ENCODE measurements at regions not wholly inside any gene's neighbourhood (a gene's known extent, or its start where the extent isn't known, plus 50 kb on each side); places are given as distances from the start of the nearest gene placed in this dataset.

DNA sequence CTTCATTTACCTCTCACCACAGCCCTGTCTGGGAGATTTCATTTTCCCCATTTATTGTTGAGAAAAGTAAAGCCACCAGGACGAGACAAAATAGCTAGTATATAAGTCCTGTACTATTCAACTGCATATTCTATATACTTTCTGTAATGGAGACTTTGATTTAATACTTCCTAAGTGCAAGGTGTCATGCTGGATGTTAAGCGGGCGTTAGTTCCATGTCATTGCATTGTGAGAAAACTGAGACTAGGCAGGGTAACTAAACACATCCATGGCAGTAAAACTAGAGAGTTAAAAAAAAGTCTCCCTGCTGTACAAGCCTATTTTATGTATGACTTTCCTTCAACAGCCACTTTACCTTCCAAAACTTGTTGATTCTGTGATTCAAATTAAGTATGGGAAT is 969.6 kb downstream of the STIM2 start:
- TF ChIP-seq POLR2A (IDR thresholded peaks at IDR 0.05; ENCODE audit: low read depth) (no peak), EP300 (IDR thresholded peaks at IDR 0.05) (no peak), POLR2AphosphoS5 (IDR thresholded peaks at IDR 0.05) (no peak)
- TF ChIP-seq, protein P1, sequence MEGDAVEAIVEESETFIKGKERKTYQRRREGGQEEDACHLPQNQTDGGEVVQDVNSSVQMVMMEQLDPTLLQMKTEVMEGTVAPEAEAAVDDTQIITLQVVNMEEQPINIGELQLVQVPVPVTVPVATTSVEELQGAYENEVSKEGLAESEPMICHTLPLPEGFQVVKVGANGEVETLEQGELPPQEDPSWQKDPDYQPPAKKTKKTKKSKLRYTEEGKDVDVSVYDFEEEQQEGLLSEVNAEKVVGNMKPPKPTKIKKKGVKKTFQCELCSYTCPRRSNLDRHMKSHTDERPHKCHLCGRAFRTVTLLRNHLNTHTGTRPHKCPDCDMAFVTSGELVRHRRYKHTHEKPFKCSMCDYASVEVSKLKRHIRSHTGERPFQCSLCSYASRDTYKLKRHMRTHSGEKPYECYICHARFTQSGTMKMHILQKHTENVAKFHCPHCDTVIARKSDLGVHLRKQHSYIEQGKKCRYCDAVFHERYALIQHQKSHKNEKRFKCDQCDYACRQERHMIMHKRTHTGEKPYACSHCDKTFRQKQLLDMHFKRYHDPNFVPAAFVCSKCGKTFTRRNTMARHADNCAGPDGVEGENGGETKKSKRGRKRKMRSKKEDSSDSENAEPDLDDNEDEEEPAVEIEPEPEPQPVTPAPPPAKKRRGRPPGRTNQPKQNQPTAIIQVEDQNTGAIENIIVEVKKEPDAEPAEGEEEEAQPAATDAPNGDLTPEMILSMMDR (IDR thresholded peaks at IDR 0.05), result no peak

Measured in esophagus muscularis mucosa (tissue), 4 donors.